ENCODE measurements at regions not wholly inside any gene's neighbourhood (a gene's known extent, or its start where the extent isn't known, plus 50 kb on each side); places are given as distances from the start of the nearest gene placed in this dataset.
"Not testable (repeated sequence)": the region's sequence is repeated elsewhere in the genome, so short reads cannot be mapped to it uniquely, and the experiment has no call there.

DNA sequence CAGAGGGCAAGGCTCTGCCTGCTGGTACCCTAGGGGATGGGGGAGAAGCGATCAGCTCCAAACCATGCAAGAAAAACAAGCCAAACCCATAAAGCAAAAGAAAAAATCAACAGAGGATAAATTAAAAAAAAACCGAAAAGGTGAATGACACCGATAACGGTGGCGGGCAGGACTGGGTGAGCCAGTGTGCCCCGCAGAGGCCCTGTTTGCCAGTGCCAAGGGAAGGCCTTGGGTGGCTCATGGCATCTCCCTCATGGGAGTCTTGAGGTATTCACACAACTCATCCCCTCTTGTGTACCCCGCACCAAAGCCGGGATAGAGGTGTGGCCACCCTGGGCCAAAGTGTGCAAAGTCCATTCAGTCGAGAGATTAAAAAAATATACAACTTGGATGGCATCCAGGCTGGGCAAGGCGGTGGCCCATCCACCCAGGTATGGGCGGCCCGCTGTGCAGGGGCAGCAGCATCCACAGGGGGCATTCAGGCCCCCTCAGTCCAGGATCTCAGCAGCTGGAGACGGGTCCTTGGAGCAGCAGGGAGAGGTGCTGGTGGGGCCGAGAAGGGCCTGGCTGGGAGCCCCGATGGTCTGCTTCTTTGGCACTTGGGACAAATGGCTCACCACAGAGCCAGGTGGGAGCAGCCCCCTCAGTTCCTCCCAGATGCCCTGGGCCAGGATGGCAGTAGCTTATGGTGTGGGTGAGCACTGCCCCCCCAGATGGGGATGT, 80.8 kb downstream of the KCNJ18 start:
- not testable (repeated sequence) for TF ChIP-seq CREB1 (CRISPR knock-in tag; IDR thresholded peaks at IDR 0.05); TEAD1 (CRISPR knock-in tag; IDR thresholded peaks at IDR 0.05); CTCF (IDR thresholded peaks at IDR 0.05); NFYB (CRISPR knock-in tag; conservative IDR thresholded peaks at IDR 0.05; ENCODE audit: low read depth); FOXP4 (CRISPR knock-in tag; IDR thresholded peaks at IDR 0.05); USF2 (CRISPR knock-in tag; IDR thresholded peaks at IDR 0.05); IRF2 (CRISPR knock-in tag; IDR thresholded peaks at IDR 0.05; ENCODE audit: borderline replicate concordance, low read depth); FOXK1 (CRISPR knock-in tag; IDR thresholded peaks at IDR 0.05)
